Esophagus muscularis mucosa (tissue), 3 donors: ENCODE measurements at regions not wholly inside any gene's neighbourhood (a gene's known extent, or its start where the extent isn't known, plus 50 kb on each side); places are given as distances from the start of the nearest gene placed in this dataset.

Source experiments
- CTCF ChIP-seq, 3 experiments: fragments of 200-600 bp in 2 of 3; fragments of 450-650 bp in 1 of 3; sonication (generic) in 2 of 3; IDR thresholded peaks; one replicate each; pipeline ENCODE4 v1.5.1; 2017 to 2019; ENCODE audit warnings: antibody characterized with exemption in 3 of 3, mild to moderate bottlenecking in 2 of 3, moderate library complexity in 1 of 3
- POLR2A ChIP-seq: fragments of 450-650 bp; IDR thresholded peaks from one replicate; pipeline ENCODE4 v1.6.1; 2017; ENCODE audit warnings: antibody characterized with exemption, moderate library complexity, mild to moderate bottlenecking, low read depth
- POLR2AphosphoS5 ChIP-seq, 2 donors: sonication (generic); formaldehyde crosslinking; IDR thresholded peaks; one replicate each; pipeline ENCODE4 v1.6.1; 2017; ENCODE audit warnings: antibody characterized with exemption in 2 of 2

GRCh38 chr5:99765011-99765410, 770.2 kb upstream of the FAM174A start:
- TF ChIP-seq CTCF (IDR thresholded peaks at IDR 0.05): no peak
- TF ChIP-seq POLR2A: no peak
- no peak for TF ChIP-seq POLR2AphosphoS5 (IDR thresholded peaks at IDR 0.05)
